Fibroblast of skin of right quadriceps (primary cell): ENCODE measurements at regions not wholly inside any gene's neighbourhood (a gene's known extent, or its start where the extent isn't known, plus 50 kb on each side); places are given as distances from the start of the nearest gene placed in this dataset.
"Not testable (repeated sequence)": the region's sequence is repeated elsewhere in the genome, so short reads cannot be mapped to it uniquely, and the experiment has no call there.

Experiments
- DNase-seq: peaks from one replicate; pipeline ENCODE4 v3.0.0-alpha.2; 2013

DNA sequence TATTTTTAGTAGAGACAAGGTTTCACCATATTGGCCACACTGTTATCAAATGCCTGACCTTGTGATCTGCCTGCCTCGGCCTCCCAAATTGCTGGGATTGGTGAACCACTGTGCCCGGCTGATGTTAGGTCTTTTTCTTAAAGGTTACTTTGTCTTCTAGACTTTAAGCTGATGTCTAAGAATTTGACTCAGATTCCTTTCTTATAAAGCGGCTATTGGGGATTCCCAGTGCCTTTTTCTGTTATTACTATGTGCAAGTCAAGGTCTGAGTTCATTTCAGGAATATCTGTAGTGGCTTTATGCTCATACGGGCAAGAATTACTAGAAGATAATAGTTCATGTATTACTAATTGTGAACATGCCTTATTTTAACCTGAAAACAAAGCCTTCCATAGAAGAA lies 102.8 kb downstream of the LAT start:
- not testable (repeated sequence) for DNase-seq

DNA sequence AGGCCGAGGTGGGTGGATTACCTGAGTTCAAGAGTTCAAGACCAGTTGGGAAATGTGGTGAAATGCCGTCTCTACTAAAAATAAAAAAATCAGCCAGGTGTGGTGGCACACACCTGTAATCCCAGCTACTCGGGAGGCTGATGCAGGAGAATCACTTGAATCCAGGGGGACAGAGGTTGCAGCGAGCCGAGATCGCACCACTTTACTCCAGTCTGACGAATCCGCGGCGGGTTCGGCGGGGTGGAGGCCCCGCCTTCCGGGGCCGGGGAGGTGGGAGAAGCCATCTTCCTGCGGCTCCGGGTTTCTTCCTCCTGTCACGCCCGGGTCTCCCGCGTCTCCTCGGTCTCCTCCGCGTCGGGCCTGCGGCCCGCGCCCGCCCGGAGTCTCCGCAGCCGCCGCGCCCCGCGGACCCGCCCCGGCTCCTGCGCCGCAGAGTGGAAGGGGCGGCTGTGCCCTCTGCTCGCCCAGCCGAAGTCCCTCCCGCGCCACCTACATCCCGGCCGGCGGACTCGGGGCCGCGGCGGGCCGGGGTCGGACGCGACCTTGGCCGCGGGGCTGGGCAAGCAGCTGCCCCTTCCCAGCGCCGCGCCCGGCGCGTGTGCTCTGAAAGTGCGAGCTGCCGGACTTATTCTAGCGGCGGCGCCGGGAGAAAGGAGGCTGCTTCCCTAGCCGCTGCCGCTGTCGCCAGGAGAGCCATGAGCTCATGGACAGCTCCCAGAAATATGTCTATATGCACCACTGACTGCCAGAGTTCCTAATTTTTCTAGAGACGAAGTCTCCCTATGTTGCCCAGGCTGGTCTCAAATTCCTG lies 97.2 kb downstream of the LAT start:
- DNase-seq, result peak; percentile 7

DNA sequence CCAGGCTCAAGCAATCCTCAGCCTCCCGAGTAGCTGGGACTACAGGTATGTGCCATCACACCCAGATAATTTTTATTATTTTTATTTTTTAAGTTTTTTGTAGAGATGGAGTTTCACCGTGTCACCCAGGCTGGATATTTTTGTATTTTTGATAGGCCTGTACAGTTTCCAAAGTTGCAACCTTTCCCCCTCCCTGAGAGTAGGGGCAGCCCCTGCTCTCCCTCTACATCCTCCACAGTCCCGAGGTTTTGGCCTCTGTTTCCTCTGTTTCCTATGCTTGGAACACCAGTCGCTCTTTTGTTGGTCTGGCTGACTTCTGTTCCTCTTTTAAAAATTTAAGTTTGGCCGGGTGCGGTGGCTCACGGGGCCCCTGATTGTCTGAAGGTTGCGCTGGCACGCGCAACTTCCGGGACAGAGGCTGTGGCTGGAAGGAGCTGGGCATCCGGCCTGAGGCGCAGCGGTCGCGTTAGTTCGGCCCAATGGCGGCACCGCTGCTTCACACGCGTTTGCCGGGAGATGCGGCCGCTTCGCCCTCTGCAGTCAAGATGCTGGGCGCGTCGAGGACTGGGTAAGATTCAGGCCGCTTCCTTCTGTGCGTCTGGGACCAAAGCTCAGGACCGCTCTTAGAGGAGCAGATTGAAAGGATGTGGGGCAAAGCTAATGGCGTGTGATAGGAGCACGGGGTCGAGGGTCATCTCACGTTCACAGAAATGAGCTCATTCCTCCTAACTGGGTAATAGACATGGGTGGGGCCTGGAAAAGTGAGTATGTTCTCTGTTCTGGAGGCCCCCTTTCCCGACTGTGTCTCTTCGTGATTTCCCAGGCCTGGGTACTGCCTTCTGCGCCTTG lies 89.9 kb downstream of the LAT start:
- DNase-seq, result peak; percentile 25

DNA sequence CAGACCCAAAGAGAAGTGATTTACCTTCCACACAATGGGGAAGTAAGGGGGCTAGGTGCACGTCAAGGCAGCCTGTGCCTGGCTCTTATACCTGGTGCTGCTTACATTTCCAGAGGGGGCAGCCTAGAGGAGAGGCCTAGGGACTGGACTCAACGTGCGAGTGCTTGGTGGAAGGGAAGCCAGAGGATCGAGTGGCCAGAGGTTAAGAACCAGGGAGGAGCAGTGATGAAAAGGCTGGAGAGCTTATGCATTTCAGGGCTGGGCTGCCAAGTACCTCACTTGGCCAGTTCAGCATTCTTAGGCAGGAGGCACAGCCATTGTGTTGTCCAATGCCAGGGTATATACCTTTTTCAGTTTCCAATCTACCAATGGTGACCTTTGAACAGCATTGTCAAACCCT lies 77.4 kb downstream of the LAT start:
- not testable (repeated sequence) for DNase-seq

DNA sequence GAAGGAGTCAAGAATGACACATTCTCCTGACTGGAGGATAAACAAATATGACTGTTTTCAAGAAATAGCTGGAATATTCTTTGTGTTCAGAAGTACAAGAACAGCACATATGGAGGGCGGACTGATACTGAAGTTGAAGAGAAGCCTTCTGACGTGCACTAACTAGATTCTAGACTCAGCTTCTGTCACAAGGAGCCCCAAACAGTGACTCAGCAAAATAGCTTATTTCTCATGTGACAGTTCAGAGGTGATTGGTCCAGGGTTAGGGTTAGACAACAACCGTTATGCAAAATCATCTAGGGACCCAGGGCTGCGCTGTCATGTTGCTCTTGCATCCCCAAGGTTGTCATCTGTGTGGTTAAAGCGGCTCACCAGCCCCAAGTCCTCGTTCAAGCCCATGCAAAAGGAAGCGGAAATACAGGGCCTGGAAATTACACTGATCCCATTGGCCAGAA lies 76.6 kb downstream of the LAT start:
- not testable (repeated sequence) for DNase-seq

DNA sequence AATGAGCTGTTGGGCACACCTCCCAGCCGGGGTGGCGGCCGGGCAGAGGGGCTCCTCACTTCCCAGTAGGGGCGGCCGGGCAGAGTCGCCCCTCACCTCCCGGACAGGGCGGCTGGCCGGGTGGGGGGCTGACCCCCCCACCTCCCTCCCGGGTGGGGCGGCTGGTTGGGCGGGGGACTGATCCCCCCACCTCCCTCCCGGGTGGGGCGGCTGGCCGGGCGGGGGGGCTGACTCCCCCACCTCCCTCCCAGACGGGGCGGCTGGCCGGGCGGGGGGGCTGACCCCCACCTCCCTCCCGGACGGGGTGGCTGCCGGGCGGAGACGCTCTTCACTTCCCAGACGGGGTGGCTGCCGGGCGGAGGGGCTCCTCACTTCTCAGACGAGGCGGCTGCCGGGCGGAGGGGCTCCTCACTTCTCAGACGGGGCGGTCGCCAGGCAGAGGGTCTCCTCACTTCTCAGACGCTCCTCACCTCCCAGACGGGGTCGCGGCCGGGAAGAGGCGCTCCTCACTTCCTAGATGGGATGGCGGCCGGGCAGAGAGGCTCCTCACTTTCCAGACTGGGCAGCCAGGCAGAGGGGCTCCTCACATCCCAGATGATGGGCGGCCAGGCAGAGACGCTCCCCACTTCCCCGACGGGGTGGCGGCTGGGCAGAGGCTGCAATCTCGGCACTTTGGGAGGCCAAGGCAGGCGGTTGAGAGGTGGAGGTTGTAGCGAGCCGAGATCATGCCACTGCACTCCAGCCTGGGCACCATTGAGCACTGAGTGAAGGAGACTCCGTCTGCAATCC lies 75.4 kb downstream of the LAT start:
- not testable (repeated sequence) for DNase-seq

DNA sequence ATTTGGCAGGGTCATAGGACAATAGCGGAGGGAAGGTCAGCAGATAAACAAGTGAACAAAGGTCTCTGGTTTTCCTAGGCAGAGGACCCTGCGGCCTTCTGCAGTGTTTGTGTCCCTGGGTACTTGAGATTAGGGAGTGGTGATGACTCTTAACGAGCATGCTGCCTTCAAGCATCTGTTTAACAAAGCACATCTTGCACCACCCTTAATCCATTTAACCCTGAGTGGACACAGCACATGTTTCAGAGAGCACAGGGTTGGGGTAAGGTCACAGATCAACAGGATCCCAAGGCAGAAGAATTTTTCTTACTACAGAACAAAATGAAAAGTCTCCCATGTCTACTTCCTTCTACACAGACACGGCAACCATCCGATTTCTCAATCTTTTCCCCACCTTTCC lies 74.7 kb downstream of the LAT start:
- DNase-seq, result not testable (repeated sequence)
